MM.1S (cell line): ENCODE measurements at regions not wholly inside any gene's neighbourhood (a gene's known extent, or its start where the extent isn't known, plus 50 kb on each side); places are given as distances from the start of the nearest gene placed in this dataset.

ENCODE experiments used
- DNase-seq: peaks from one replicate; pipeline ENCODE4 v3.0.0-alpha.2; 2015
- H2AFZ ChIP-seq: fragments of 300-600 bp; sonication (generic); 2 replicates; pipeline ENCODE4 v1.6.0; 2016; ENCODE audit warnings: antibody characterized with exemption, low read length
- H3F3A ChIP-seq: fragments of 300-600 bp; sonication (generic); 2 replicates; pipeline ENCODE4 v1.6.1; 2016; ENCODE audit warnings: mild to moderate bottlenecking, antibody characterized with exemption, low read length, moderate library complexity, mixed read lengths; ENCODE audit not compliant: insufficient read depth
- H3K27ac ChIP-seq: fragments of 300-600 bp; sonication (generic); 2 replicates; pipeline ENCODE4 v1.5.1; 2016; ENCODE audit warnings: mild to moderate bottlenecking, low read length
- H3K27me3 ChIP-seq: fragments of 300-600 bp; sonication (generic); replicated peaks from 2 replicates; pipeline ENCODE4 v1.6.0; 2016; ENCODE audit warnings: low read length; ENCODE audit not compliant: insufficient read depth
- H3K36me3 ChIP-seq: fragments of 300-600 bp; sonication (generic); replicated peaks from 2 replicates; pipeline ENCODE4 v1.6.1; 2016; ENCODE audit warnings: mild to moderate bottlenecking, low read length, mixed read lengths; ENCODE audit not compliant: insufficient read depth
- H3K4me1 ChIP-seq: fragments of 300-600 bp; sonication (generic); 2 replicates; pipeline ENCODE4 v1.6.1; 2016; ENCODE audit warnings: low read length, mixed read lengths
- H3K4me2 ChIP-seq: fragments of 300-600 bp; sonication (generic); 2 replicates; pipeline ENCODE4 v1.6.0; 2016; ENCODE audit warnings: low read depth, low read length
- H3K4me3 ChIP-seq: fragments of 300-600 bp; sonication (generic); 2 replicates; pipeline ENCODE4 v1.5.1; 2016; ENCODE audit warnings: low read length, mixed read lengths
- H3K79me2 ChIP-seq: fragments of 300-600 bp; sonication (generic); 2 replicates; pipeline ENCODE4 v1.6.1; 2016; ENCODE audit warnings: mixed run types, low read length, mixed read lengths
- H3K9ac ChIP-seq: fragments of 300-600 bp; sonication (generic); 2 replicates; pipeline ENCODE4 v1.6.1; 2016; ENCODE audit warnings: low read length, mixed read lengths
- H3K9me2 ChIP-seq: fragments of 300-600 bp; sonication (generic); replicated peaks from 2 replicates; pipeline ENCODE4 v1.6.1; 2016; ENCODE audit warnings: mild to moderate bottlenecking, low read length, mixed read lengths; ENCODE audit not compliant: insufficient read depth
- H3K9me3 ChIP-seq: fragments of 300-600 bp; sonication (generic); replicated peaks from 2 replicates; pipeline ENCODE4 v1.6.1; 2016; ENCODE audit warnings: mild to moderate bottlenecking, low read length, mixed read lengths; ENCODE audit not compliant: insufficient read depth
- H4K20me1 ChIP-seq: fragments of 300-600 bp; sonication (generic); 2 replicates; pipeline ENCODE4 v1.6.1; 2016; ENCODE audit warnings: mild to moderate bottlenecking, low read length, moderate library complexity, mixed read lengths; ENCODE audit not compliant: insufficient read depth
- EZH2 ChIP-seq: fragments of 300-600 bp; sonication (generic); optimal IDR thresholded peaks from 2 replicates; pipeline ENCODE3; 2017; ENCODE audit warnings: low read depth, mild to moderate bottlenecking, antibody characterized with exemption, low read length, mixed read lengths
- EZH2phosphoT487 ChIP-seq: fragments of 300-600 bp; sonication (generic); IDR thresholded peaks from 2 replicates; pipeline ENCODE4 v1.6.1; 2018; ENCODE audit warnings: antibody characterized with exemption, low read length
- TF ChIP-seq, protein P1 (sequence below): fragments of 300-600 bp; sonication (generic); IDR thresholded peaks from 2 replicates; pipeline ENCODE4 v1.5.1; 2016; ENCODE audit warnings: antibody characterized with exemption, low read length, mixed read lengths

DNA sequence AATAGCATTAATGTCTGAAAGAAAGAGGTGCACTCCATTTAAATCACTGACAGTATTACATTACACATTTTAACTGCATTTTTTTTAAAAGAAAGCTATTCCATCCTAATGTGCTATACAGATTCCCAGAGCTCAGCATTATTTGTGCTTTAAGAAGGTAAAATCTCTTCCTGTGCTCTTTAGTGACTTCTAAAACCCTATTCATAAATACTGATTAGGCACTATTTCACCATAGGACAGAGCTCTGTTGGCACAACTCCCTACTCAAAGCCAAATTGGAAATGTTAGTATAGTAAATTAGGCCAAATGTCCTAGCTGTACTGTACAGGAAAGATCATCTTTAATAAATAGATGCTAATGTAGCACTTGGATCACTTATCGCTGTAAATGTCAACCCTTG, 262.5 kb downstream of the TUSC1 start:
- no peak overlapping the region for H3K9ac ChIP-seq
- no peaks in the 10 kb centered on the region for H3K79me2 ChIP-seq
- no peaks in the 10 kb centered on the region for H3K27me3 ChIP-seq
- no peak overlapping the region for H2AFZ ChIP-seq
- H3F3A ChIP-seq, result no peaks in the 10 kb centered on the region
- no peak for TF ChIP-seq EZH2
- TF ChIP-seq EZH2phosphoT487, result no peak
- TF ChIP-seq, protein P1, sequence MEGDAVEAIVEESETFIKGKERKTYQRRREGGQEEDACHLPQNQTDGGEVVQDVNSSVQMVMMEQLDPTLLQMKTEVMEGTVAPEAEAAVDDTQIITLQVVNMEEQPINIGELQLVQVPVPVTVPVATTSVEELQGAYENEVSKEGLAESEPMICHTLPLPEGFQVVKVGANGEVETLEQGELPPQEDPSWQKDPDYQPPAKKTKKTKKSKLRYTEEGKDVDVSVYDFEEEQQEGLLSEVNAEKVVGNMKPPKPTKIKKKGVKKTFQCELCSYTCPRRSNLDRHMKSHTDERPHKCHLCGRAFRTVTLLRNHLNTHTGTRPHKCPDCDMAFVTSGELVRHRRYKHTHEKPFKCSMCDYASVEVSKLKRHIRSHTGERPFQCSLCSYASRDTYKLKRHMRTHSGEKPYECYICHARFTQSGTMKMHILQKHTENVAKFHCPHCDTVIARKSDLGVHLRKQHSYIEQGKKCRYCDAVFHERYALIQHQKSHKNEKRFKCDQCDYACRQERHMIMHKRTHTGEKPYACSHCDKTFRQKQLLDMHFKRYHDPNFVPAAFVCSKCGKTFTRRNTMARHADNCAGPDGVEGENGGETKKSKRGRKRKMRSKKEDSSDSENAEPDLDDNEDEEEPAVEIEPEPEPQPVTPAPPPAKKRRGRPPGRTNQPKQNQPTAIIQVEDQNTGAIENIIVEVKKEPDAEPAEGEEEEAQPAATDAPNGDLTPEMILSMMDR, result no peak
- H3K27ac ChIP-seq, result no peak overlapping the region
- H3K9me3 ChIP-seq, result no peaks in the 10 kb centered on the region
- H3K36me3 ChIP-seq, result no peaks in the 10 kb centered on the region
- H3K9me2 ChIP-seq, result no peaks in the 10 kb centered on the region
- H3K4me2 ChIP-seq, result no peak overlapping the region
- H4K20me1 ChIP-seq, result no peaks in the 10 kb centered on the region
- no peak overlapping the region for H3K4me3 ChIP-seq
- no peaks in the 10 kb centered on the region for H3K4me1 ChIP-seq
- no peak for DNase-seq

DNA sequence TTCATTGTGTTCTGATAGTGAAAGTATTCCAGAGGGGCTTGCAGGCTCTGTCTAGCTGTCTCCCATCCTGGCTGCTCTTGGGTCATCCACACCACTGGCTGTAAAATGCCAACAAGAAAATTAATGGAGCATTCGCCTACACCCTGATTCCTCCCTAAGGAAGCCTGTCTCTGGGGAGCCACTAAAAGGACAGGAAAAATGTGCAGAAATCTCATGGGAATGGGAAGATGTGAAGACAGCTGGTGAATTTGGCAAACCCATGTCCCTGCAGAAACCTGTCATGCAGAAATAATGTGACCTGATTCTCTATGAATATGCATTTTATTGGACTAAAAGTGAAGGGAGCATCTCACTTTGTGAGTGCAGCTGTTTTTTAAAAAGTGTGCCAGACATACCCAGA, 265.6 kb downstream of the TUSC1 start:
- Histone ChIP-seq H3K9me2 (no peaks in the 10 kb centered on the region), H3K4me2 (no peak overlapping the region), H3K9me3 (no peaks in the 10 kb centered on the region), H2AFZ (no peak overlapping the region), H3K79me2 (no peaks in the 10 kb centered on the region), H3K4me1 (no peaks in the 10 kb centered on the region), H4K20me1 (no peaks in the 10 kb centered on the region), H3F3A (no peaks in the 10 kb centered on the region), H3K36me3 (no peaks in the 10 kb centered on the region), H3K9ac (no peak overlapping the region), H3K27me3 (no peaks in the 10 kb centered on the region), H3K4me3 (no peak overlapping the region), H3K27ac (no peak overlapping the region)
- DNase-seq, result no peak
- TF ChIP-seq, protein P1, result no peak
- TF ChIP-seq EZH2 (no peak), EZH2phosphoT487 (no peak)

DNA sequence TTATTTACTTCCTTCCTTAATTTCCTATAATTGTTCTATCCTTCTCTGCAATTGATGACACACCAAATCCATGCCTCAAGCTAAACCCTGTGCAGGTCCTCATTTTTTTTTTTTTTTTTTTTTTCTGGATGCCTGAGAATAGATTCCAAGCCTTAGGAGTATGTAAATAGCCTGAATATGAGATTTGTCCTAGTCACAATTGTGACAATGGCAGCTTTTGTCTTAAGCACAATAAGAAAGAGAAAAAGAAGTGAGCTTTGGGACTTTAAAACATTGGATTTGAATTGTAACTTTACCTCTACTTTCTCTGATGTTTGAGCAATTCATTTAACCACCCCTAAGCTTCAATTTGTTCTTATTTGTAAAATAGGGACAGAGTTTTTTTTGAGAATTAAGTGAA, 280.5 kb downstream of the TUSC1 start:
- H3K36me3 ChIP-seq, result no peaks in the 10 kb centered on the region
- no peak for TF ChIP-seq EZH2
- TF ChIP-seq, protein P1, result no peak
- no peak for TF ChIP-seq EZH2phosphoT487
- H4K20me1 ChIP-seq, result no peaks in the 10 kb centered on the region
- H3K27ac ChIP-seq, result no peak overlapping the region
- no peak overlapping the region for H2AFZ ChIP-seq
- no peak overlapping the region for H3K9ac ChIP-seq
- no peaks in the 10 kb centered on the region for H3K79me2 ChIP-seq
- H3K27me3 ChIP-seq, result no peaks in the 10 kb centered on the region
- no peaks in the 10 kb centered on the region for H3K9me3 ChIP-seq
- no peak overlapping the region for H3K4me3 ChIP-seq
- no peaks in the 10 kb centered on the region for H3F3A ChIP-seq
- no peak for DNase-seq
- H3K4me1 ChIP-seq, result no peaks in the 10 kb centered on the region
- H3K4me2 ChIP-seq, result no peak overlapping the region
- H3K9me2 ChIP-seq, result no peaks in the 10 kb centered on the region
